DND-41 (cell line): ENCODE measurements at regions not wholly inside any gene's neighbourhood (a gene's known extent, or its start where the extent isn't known, plus 50 kb on each side); places are given as distances from the start of the nearest gene placed in this dataset.
"Not testable (repeated sequence)": the region's sequence is repeated elsewhere in the genome, so short reads cannot be mapped to it uniquely, and the experiment has no call there.

Experiments
- CTCF ChIP-seq: IDR thresholded peaks from 2 replicates; pipeline ENCODE4 v1.5.1; 2012; ENCODE audit warnings: borderline replicate concordance, low read length, moderate library complexity, mild to moderate bottlenecking; ENCODE audit not compliant: poor library complexity, severe bottlenecking; ENCODE audit errors: extremely low read depth
- EZH2 ChIP-seq: IDR thresholded peaks from 3 replicates; pipeline ENCODE4 v1.6.1; 2012; ENCODE audit warnings: borderline replicate concordance, low read depth, mild to moderate bottlenecking, moderate library complexity, low read length, inconsistent platforms; ENCODE audit not compliant: severe bottlenecking

GRCh38 chr4:116980436-116980835, 104.9 kb downstream of the TRAM1L1 start:
- TF ChIP-seq EZH2, CTCF: not testable (repeated sequence)
